ENCODE measurements at regions not wholly inside any gene's neighbourhood (a gene's known extent, or its start where the extent isn't known, plus 50 kb on each side); places are given as distances from the start of the nearest gene placed in this dataset.

- WGBS, 2 donors, result 89 to 94% methylated on average over 1 of the region's 1 CpG
- no peaks in the 10 kb centered on the region for H3K27me3 ChIP-seq
Observed at GRCh38 chr4:123014038-123014437, 91.6 kb upstream of the NUDT6 start.

GRCh38 chr4:123017078-123017477, 94.7 kb upstream of the NUDT6 start:
- Histone ChIP-seq H3K4me1 (no peaks in the 10 kb centered on the region), H3K9me3 (no peaks in the 10 kb centered on the region), H3K4me3 (no peak overlapping the region), H3K27ac (no peak overlapping the region), H3K27me3 (no peaks in the 10 kb centered on the region), H3K36me3 (replicated peaks in 1 of 2; ENCODE audit: insufficient read depth in 1 of 2, low read depth in 2 of 2) (no peaks in the 10 kb centered on the region)
- intact Hi-C loops (cut with DNase I), result no loop called here
- DNase-seq (no peak), ATAC-seq (no peak)
- no peak for TF ChIP-seq CTCF (IDR thresholded peaks at IDR 0.05)
- TF ChIP-seq POLR2A (IDR thresholded peaks at IDR 0.05), result no peak
- WGBS, 2 donors, result 94 to 97% methylated on average over 7 to 8 of the region's 8 CpGs

More at GRCh38 chr4:123014038-123014437, 91.6 kb upstream of the NUDT6 start:
- no peak for ATAC-seq
- intact Hi-C loops (cut with DNase I), result no loop called here
- no peaks in the 10 kb centered on the region for H3K4me1 ChIP-seq
- H3K36me3 ChIP-seq (replicated peaks in 1 of 2; ENCODE audit: insufficient read depth in 1 of 2, low read depth in 2 of 2), result no peaks in the 10 kb centered on the region
- no peak overlapping the region for H3K27ac ChIP-seq
- no peak for TF ChIP-seq POLR2A (IDR thresholded peaks at IDR 0.05)
- TF ChIP-seq CTCF (IDR thresholded peaks at IDR 0.05), result no peak
- no peak for DNase-seq
- H3K9me3 ChIP-seq, result no peaks in the 10 kb centered on the region
- H3K4me3 ChIP-seq, result no peak overlapping the region

GRCh38 chr4:123017636-123018395, 95.4 kb upstream of the NUDT6 start:
- Histone ChIP-seq H3K36me3 (replicated peaks in 1 of 2; ENCODE audit: insufficient read depth in 1 of 2, low read depth in 2 of 2) (no peaks in the 10 kb centered on the region), H3K27ac (no peak overlapping the region), H3K4me1 (no peaks in the 10 kb centered on the region), H3K27me3 (no peaks in the 10 kb centered on the region), H3K9me3 (no peaks in the 10 kb centered on the region), H3K4me3 (no peak overlapping the region)
- DNase-seq, result no peak
- intact Hi-C loops (cut with DNase I), result no loop called here
- TF ChIP-seq POLR2A (IDR thresholded peaks at IDR 0.05) (no peak), CTCF (IDR thresholded peaks at IDR 0.05) (no peak)
- ATAC-seq, result no peak
- WGBS, 2 donors, result 81 to 82% methylated on average over 3 of the region's 3 CpGs

GRCh38 chr4:123018396-123018775, 96.0 kb upstream of the NUDT6 start:
- intact Hi-C loops (cut with DNase I), result no loop called here
- H3K27ac ChIP-seq, result no peak overlapping the region
- TF ChIP-seq POLR2A (IDR thresholded peaks at IDR 0.05) (no peak), CTCF (IDR thresholded peaks at IDR 0.05) (no peak)
- no peak for DNase-seq
- ATAC-seq, result no peak
- WGBS, 2 donors, result 67 to 83% methylated on average over 3 of the region's 3 CpGs
- no peaks in the 10 kb centered on the region for H3K9me3 ChIP-seq
- no peaks in the 10 kb centered on the region for H3K27me3 ChIP-seq
- no peak overlapping the region for H3K4me3 ChIP-seq
- no peaks in the 10 kb centered on the region for H3K4me1 ChIP-seq
- no peaks in the 10 kb centered on the region for H3K36me3 ChIP-seq (replicated peaks in 1 of 2; ENCODE audit: insufficient read depth in 1 of 2, low read depth in 2 of 2)

GRCh38 chr4:123020285-123020684, 97.9 kb upstream of the NUDT6 start:
- TF ChIP-seq POLR2A (IDR thresholded peaks at IDR 0.05) (no peak), CTCF (IDR thresholded peaks at IDR 0.05) (no peak)
- H3K36me3 ChIP-seq (replicated peaks in 1 of 2; ENCODE audit: insufficient read depth in 1 of 2, low read depth in 2 of 2), result no peaks in the 10 kb centered on the region

More at GRCh38 chr4:123020285-123020684, 97.9 kb upstream of the NUDT6 start:
- no peak for DNase-seq
- no peak overlapping the region for H3K27ac ChIP-seq
- ATAC-seq, result no peak
- intact Hi-C loops (cut with DNase I), result no loop called here
- no peaks in the 10 kb centered on the region for H3K27me3 ChIP-seq
- no peaks in the 10 kb centered on the region for H3K4me1 ChIP-seq
- H3K4me3 ChIP-seq, result no peak overlapping the region
- no peaks in the 10 kb centered on the region for H3K9me3 ChIP-seq
- 93 to 98% methylated on average over 11 of the region's 11 CpGs for WGBS, 2 donors
